ENCODE measurements at regions not wholly inside any gene's neighbourhood (a gene's known extent, or its start where the extent isn't known, plus 50 kb on each side); places are given as distances from the start of the nearest gene placed in this dataset.

- no peak overlapping the region for H3K27ac ChIP-seq
- H3K9me3 ChIP-seq, result no peaks in the 10 kb centered on the region
- no peaks in the 10 kb centered on the region for H3K4me1 ChIP-seq
- DNase-seq (ENCODE audit: extremely low spot score in 2 of 2), result no peak
- H3K36me3 ChIP-seq, result no peaks in the 10 kb centered on the region
- H3K4me3 ChIP-seq, result no peak overlapping the region
- no peaks in the 10 kb centered on the region for H3K27me3 ChIP-seq
- TF ChIP-seq CTCF (IDR thresholded peaks at IDR 0.05) (no peak), POLR2A (IDR thresholded peaks at IDR 0.05) (no peak), POLR2AphosphoS5 (IDR thresholded peaks at IDR 0.05; ENCODE audit: insufficient read depth in 1 of 2, low read depth in 1 of 2) (no peak)
- intact Hi-C loops (cut with DNase I), result no loop called here
These were observed 173.7 kb downstream of the NR4A2 start for GRCh38 chr2:156158808-156159207.

- Histone ChIP-seq H3K27ac (no peak overlapping the region), H3K9me3 (no peaks in the 10 kb centered on the region), H3K4me1 (no peaks in the 10 kb centered on the region), H3K36me3 (no peaks in the 10 kb centered on the region), H3K27me3 (no peaks in the 10 kb centered on the region), H3K4me3 (no peak overlapping the region)
- DNase-seq (ENCODE audit: extremely low spot score in 2 of 2), result no peak
- TF ChIP-seq POLR2A (IDR thresholded peaks at IDR 0.05) (no peak), POLR2AphosphoS5 (IDR thresholded peaks at IDR 0.05; ENCODE audit: insufficient read depth in 1 of 2, low read depth in 1 of 2) (no peak), CTCF (IDR thresholded peaks at IDR 0.05) (no peak)
- intact Hi-C loops (cut with DNase I), result no loop called here
These were observed 174.9 kb downstream of the NR4A2 start for GRCh38 chr2:156157670-156158069.

GRCh38 chr2:156156580-156156979 lies 175.9 kb downstream of the NR4A2 start:
- Histone ChIP-seq H3K4me1 (no peaks in the 10 kb centered on the region), H3K27ac (no peak overlapping the region), H3K9me3 (no peaks in the 10 kb centered on the region), H3K4me3 (no peak overlapping the region), H3K36me3 (no peaks in the 10 kb centered on the region), H3K27me3 (no peaks in the 10 kb centered on the region)
- no peak for TF ChIP-seq CTCF (IDR thresholded peaks at IDR 0.05)
- TF ChIP-seq POLR2AphosphoS5 (IDR thresholded peaks at IDR 0.05; ENCODE audit: insufficient read depth in 1 of 2, low read depth in 1 of 2), result no peak
- no peak for TF ChIP-seq POLR2A (IDR thresholded peaks at IDR 0.05)
- DNase-seq (ENCODE audit: extremely low spot score in 2 of 2), result no peak
- intact Hi-C loops (cut with DNase I), result no loop called here

- Histone ChIP-seq H3K4me1 (no peaks in the 10 kb centered on the region), H3K36me3 (no peaks in the 10 kb centered on the region), H3K9me3 (no peaks in the 10 kb centered on the region), H3K4me3 (no peak overlapping the region), H3K27ac (no peak overlapping the region), H3K27me3 (no peaks in the 10 kb centered on the region)
- TF ChIP-seq POLR2AphosphoS5 (IDR thresholded peaks at IDR 0.05; ENCODE audit: insufficient read depth in 1 of 2, low read depth in 1 of 2), result no peak
- TF ChIP-seq CTCF (IDR thresholded peaks at IDR 0.05), result no peak
- TF ChIP-seq POLR2A (IDR thresholded peaks at IDR 0.05), result no peak
- intact Hi-C loops (cut with DNase I), result no loop called here
- DNase-seq (ENCODE audit: extremely low spot score in 2 of 2), result no peak
These were observed 177.2 kb downstream of the NR4A2 start for GRCh38 chr2:156155319-156155718.

- no peak for DNase-seq (ENCODE audit: extremely low spot score in 2 of 2)
- H3K27me3 ChIP-seq, result no peaks in the 10 kb centered on the region
- H3K4me1 ChIP-seq, result no peaks in the 10 kb centered on the region
- H3K9me3 ChIP-seq, result no peaks in the 10 kb centered on the region
- TF ChIP-seq POLR2A (IDR thresholded peaks at IDR 0.05) (no peak), POLR2AphosphoS5 (IDR thresholded peaks at IDR 0.05; ENCODE audit: insufficient read depth in 1 of 2, low read depth in 1 of 2) (no peak)
- no peak overlapping the region for H3K27ac ChIP-seq
- no peak overlapping the region for H3K4me3 ChIP-seq
- H3K36me3 ChIP-seq, result no peaks in the 10 kb centered on the region
- intact Hi-C loops (cut with DNase I), result no loop called here
These were observed 181.2 kb downstream of the NR4A2 start for GRCh38 chr2:156151351-156151750.
